22Rv1 (cell line): ENCODE measurements at regions not wholly inside any gene's neighbourhood (a gene's known extent, or its start where the extent isn't known, plus 50 kb on each side); places are given as distances from the start of the nearest gene placed in this dataset.
"Not testable (repeated sequence)": the region's sequence is repeated elsewhere in the genome, so short reads cannot be mapped to it uniquely, and the experiment has no call there.

Source experiments
- H3K27ac ChIP-seq: fragments of 450-650 bp; 2 replicates; pipeline ENCODE4 v1.5.1; 2017
- ZFX ChIP-seq: fragments of 450-650 bp; IDR thresholded peaks from 2 replicates; pipeline ENCODE4 v1.6.1; 2017; ENCODE audit warnings: antibody characterized with exemption, borderline replicate concordance
- TF ChIP-seq, protein P1 (sequence below): fragments of 450-650 bp; IDR thresholded peaks from 2 replicates; pipeline ENCODE4 v1.5.1; 2017; ENCODE audit warnings: mild to moderate bottlenecking

DNA sequence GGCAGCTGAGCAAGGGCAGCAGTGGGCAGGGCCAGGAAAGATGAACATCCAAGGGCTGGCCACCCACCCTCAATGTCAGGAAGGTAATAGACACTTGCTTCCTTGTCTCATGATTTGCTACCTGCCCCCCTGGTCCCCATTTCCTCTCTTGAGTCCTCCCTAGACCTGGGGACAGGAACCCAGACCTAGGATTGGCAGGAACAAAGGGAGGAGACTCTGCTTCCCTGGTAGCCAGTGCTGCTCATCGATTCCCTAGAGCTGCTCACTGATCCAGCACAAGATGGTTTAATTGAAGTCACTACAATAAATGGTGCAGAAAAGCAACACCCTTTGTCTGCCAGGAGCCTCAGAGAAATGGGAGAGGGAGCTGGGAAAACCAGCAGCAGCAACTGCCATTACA, 67.8 kb upstream of the CHST1 start:
- no peak overlapping the region for H3K27ac ChIP-seq
- TF ChIP-seq, protein P1, sequence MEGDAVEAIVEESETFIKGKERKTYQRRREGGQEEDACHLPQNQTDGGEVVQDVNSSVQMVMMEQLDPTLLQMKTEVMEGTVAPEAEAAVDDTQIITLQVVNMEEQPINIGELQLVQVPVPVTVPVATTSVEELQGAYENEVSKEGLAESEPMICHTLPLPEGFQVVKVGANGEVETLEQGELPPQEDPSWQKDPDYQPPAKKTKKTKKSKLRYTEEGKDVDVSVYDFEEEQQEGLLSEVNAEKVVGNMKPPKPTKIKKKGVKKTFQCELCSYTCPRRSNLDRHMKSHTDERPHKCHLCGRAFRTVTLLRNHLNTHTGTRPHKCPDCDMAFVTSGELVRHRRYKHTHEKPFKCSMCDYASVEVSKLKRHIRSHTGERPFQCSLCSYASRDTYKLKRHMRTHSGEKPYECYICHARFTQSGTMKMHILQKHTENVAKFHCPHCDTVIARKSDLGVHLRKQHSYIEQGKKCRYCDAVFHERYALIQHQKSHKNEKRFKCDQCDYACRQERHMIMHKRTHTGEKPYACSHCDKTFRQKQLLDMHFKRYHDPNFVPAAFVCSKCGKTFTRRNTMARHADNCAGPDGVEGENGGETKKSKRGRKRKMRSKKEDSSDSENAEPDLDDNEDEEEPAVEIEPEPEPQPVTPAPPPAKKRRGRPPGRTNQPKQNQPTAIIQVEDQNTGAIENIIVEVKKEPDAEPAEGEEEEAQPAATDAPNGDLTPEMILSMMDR: no peak
- no peak for TF ChIP-seq ZFX

GRCh38 chr11:45732343-45732742, 66.9 kb upstream of the CHST1 start:
- no peak overlapping the region for H3K27ac ChIP-seq
- TF ChIP-seq, protein P1: no peak
- no peak for TF ChIP-seq ZFX

DNA sequence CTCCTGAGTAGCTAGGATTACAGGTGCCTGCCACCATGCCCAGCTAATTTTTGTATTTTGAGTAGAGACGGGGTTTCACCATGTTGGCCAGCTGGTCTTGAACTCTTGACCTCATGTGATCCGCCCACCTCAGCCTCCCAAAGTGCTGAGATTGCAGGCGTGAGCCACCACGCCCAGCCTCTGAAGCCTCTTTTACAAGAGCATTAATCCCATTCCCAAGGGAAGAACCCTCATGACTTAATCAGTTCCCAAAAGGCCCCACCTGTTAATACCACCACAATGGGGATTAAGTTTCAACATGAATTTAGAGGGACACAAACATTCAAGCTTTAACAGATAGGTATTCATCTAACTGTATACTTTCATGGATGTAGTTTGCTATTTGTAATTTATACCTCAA, 65.7 kb upstream of the CHST1 start:
- H3K27ac ChIP-seq: not testable (repeated sequence)

- H3K27ac ChIP-seq: no peak overlapping the region
- no peak for TF ChIP-seq ZFX
- TF ChIP-seq, protein P1: no peak
Observed at GRCh38 chr11:45730014-45730413, 64.6 kb upstream of the CHST1 start.

GRCh38 chr11:45726493-45727054, 61.2 kb upstream of the CHST1 start:
- TF ChIP-seq ZFX: no peak
- TF ChIP-seq, protein P1: no peak
- no peak overlapping the region for H3K27ac ChIP-seq

DNA sequence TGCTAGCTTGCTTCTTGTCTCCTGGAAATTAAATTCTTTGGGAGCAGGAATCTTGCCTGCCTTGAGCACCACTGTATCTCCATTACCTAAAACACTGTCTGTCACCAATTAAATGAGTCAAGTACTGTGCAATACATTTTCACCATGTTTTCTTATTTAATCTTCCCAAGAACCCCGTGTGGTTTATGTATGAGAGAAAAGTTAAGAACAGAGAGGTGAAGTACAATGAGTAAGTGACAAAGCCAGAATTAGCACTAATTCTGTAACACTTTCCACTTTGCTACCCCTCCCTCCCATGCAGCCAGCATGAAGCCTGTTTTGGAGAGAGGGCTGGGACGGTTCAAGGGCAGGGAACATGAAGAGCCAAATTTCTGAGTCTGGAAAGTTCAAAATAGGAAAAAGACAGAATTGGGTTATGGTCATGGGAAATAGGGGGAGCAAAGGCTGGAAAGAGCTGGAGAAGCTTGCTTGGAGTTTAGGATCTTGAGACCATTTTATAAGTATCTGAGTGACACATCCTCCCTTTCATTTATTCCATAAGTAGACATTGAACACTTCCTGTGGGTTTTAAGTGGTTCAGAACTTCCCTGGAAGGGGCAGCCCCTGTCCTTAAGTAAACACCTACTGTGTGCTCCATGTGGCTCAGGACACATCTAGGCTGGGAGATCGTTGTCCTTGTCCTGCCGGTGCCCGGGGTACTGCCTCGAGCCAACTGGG, 60.5 kb upstream of the CHST1 start:
- no peak overlapping the region for H3K27ac ChIP-seq
- TF ChIP-seq ZFX: no peak
- TF ChIP-seq, protein P1: no peak

DNA sequence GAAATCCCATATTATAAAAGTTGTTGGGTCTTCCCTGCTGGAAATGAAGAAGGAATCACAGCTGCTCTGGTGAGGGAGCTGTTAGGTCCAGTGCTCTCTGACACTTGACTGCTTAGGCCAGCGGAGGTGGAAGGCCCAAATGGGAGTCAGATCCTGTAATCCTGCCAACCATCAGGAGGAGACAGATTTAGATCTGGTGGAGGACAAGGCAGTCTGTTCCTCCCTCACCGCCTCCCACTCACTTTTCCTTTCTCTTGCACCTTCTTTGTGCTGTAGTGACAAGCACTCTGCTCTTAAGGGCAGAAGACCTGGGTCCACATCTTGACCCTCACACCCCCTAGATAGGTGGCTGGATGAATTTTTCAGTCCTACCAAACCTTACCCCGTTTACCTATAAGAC, 59.7 kb upstream of the CHST1 start:
- TF ChIP-seq ZFX: no peak
- TF ChIP-seq, protein P1: no peak
- no peak overlapping the region for H3K27ac ChIP-seq
